HK-2 (cell line): ENCODE measurements at regions not wholly inside any gene's neighbourhood (a gene's known extent, or its start where the extent isn't known, plus 50 kb on each side); places are given as distances from the start of the nearest gene placed in this dataset.

Source experiments
- DNase-seq: peaks from one replicate; pipeline ENCODE4 v3.0.0-alpha.2; 2018; ENCODE audit not compliant: unreplicated experiment

DNA sequence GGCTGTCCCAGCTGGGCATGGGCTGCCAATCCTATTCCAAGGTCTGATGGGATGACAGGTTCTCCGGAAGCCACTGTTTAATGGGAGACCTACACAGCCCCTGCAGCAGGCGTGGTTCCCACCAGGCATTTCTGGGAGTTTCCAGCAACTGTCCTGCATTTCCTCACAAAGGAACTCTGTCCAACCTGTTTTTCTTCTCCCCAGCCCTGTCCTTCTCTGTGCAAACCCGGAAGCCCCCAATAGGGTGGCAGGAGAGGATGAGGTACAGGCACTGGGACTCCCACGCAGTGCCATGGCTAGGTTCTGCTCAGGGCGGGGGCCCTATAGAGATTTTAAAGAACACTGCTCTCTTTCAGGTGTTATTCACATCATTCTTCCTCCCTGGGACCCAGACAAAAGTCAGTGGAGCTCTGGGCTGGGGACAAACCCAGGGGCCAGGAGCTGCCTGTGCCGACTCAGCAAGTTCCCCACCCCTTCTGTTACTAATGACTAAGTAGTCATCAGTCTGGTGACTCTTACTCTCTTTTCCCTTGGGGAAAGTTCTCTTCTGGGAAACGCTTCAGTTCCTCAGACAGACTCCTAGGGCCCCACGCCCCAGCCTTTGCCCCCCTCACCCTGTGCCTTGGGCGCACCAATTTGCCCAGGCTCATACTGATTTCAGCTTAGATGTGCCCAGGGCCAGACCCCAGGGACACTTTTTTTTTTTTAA is 97.7 kb downstream of the CD47 start:
- peak; percentile 56 for DNase-seq

DNA sequence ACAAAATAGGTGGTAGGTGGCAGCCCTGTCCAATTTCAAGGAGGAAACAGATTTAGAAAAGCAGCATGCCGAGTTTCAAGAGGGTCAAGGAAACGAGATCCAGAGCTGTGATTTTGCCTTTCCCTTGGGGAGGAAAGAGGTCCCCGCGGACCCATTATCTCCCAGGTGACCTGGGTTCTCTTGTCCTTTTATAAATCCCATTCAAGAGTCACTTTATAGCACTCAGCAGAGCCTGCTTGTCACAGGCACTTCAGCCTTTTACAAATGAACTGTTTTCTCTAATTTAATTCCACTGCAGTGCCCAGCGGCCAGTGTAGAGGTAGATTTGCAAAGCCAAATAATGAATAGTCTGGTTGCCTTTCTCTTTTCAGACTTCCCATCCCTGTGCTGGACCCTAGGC is 99.9 kb downstream of the CD47 start:
- no peak for DNase-seq

DNA sequence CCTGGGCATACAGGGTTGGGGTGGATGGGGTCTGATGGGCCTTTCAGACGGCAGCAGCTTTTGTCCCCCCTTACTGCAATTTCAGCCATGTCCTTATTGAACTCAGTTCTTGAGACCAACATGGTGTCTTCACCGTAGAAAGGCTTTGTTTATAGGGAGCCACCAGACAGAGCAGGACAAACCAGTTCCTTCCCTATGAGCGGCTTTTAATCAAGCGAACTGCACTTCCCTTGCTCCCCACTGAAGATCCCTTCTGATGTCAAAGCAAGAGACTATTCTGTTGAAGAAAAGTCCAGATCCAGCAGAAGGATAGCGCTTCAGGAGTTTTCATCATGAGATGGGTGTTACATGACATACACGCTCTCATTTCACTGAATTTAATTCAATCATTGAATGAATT is 100.4 kb downstream of the CD47 start:
- DNase-seq: no peak

DNA sequence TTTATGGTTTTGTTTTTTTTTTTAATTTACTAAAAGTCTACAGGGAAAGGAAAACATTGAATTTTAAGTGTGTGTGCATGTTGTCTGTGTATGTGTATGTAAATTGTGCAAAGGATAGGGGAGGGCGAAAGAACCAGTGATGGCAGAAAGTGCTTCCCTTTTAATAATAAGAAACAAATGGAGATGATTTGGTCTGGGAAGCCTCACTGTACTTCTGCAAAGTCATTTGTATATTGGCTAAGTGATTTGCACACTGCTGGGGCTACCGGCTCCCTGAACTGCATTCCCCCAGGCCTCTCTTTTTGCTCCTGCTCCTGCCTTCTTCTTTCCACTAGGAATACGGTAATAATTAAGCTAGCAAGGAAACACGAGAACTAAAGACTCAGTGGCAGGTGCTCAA is 101.2 kb downstream of the CD47 start:
- DNase-seq: no peak

DNA sequence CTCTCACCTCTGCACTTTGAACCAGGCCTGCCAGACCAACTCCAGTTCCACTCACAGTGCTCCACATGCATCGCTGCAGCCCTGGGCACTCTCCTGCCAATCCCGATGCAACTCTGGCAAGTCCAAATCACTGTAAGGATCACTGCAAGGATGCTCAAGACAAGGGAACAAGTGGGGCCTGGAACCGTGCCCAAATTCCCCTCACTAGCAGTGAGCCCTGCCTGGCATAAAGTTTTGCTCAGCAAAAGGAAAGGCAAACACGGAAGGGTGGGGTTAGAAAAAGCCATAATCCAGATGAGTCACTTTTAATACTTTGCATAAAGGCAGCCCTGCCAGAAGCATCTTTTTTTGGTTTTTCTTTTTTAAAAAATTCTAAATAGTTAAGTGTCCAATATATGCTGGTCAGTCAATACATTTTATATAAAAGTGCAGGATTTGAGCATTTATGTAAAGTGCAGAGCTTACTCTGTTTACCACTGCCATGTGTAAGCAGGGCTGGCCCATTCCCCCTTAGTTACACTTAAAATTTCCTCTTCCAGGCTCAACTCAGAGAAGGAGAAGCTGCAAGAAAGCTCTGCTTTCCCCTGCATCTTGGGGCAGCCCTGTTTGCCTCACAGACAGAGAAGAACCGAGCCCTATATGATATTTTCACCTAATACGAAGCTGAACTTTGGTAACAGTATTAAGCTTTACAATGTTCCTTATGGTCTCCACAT is 102.2 kb downstream of the CD47 start:
- peak; percentile 30 for DNase-seq

DNA sequence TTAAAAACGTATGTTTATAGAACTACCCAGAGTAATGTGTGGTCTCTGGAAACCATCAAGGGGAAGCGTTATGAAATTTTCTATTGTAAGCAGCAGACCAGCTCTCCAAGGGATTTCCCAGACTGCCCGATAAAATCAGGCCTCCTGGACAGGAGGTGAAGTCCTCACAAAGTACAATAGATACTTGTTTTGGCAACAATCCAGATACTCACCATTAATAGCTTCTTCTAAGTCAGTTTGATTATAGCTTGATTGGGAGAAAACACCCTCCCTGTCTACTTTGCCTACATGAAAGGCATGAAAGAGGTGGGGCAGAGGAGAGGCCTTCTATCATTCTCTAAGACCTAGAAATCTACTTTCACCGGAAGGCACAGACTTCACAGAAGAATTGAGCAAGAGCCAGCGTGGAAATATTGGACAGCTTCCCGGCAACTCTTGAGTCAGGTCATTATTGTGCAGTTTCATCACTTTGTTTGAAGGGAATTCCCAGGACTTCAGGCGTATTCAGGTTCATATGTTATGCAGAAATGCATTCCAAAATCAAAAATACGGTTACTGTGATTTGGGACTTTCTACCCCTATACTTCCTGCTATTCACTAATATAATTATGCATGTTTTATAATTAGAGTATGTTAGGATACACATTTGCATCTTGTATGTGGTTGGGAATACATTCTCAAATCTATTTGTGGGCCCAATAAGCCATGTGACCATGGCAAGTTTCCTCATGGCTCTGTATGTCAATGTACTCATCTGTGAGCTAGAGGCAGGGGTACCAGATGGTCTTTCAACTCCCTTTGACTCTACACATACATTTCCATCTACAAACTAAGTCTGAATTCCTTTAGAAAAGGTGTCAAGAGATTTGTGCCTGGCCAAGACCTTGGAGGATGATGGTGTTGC is 103.5 kb downstream of the CD47 start:
- DNase-seq: peak; percentile 63

DNA sequence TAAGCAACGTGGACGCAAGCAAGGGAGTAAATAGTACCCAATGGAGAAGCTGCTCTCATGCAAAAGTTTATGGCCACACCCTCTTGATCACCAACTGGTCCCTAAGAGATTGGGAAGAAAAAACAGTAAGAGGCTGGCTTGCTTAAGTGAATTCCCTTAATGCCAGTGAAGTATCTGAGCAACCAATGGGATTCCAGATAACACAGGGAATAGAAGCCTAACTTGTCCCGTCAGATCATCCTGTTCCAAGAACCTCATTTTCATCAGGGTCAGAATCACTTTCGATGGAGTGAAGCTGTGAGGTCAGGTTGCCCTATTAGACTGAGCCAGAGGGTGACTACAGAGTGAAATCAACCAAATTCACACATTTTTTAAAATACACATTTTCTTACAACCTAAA is 104.3 kb downstream of the CD47 start:
- DNase-seq: no peak

DNA sequence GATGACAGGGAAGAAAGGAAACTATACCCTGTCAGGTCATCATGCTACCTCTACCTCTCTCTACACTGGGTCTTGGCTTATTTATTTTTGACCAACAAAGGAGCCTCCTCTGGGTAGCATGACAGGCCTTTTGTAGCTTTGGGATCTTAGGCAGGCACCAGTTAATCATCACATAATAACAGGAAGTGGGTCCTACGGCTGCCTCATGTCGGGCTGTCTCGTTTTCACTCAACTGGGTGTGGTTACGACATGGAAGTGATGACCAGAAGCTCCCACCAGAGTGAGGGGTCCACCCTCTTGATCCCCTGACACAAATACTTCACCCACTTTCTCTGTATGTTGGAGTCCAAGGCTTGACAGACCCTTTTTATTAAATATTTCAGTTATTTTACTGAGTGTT is 105.3 kb downstream of the CD47 start:
- no peak for DNase-seq

DNA sequence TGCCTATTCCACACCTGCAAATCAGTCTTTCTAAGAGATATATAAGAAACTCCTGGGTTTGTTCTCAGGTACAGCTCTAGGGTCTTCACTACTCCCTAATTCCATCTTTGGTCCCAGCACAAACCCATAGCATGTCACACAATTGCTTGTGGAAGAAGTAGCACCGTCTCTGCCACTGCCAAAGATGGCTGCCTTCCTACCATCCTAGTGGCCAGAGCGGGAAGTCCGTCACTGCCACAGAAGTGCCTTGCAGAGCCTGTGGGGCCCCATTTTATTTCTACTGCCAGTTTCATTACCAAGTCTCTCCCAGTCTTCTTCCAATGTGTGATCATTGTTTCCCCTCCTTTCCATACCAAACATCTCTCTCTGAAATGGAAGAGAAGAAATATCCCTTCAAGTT is 107.6 kb downstream of the CD47 start:
- no peak for DNase-seq

DNA sequence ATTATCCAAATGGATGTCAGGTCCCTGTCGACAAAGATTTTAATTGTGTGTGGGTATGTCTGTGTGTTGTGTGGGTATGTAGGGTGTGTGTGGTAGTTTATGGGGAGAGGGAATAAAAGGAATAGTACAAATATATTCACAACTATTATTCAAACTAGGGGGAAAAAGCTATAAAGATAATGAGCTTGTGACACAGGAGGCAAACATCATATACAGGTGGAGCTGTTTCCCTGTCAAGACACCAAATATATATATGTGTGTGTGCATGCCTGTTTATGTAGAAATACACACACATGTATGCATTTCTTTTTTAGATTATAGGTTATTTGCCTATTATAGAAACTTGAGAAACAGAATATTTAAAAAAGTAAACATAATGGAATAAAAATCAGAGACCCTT is 108.7 kb downstream of the CD47 start:
- DNase-seq: no peak

DNA sequence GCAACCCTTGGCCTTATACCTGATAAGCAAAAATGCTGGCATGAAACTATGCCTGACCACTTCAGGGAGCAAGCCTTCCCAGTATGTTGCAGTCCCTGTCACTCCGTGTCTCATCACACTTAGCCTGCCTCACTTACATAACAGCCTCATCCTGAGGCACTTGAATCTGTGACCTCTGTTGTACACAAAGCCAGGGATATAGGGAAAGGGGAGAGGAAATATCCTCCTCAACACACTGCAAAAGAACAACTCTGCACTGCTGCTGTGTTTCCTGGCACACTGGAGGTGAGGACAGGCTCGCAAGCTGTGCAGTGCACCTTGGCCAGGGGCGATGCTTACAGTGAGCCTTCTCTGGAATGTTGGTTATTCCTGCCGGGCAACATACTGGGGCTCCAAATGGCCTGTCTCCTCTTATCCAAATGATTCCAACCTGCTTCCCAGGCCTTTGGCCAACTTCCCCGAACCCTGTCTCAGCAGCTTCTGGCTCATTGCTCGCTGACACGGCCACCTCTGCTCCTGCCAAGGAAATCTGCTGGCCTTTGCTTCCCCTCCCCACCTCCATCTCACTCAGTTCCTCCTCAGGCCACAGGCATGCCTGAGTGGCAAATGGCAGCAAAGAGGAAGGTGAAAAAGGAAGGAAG is 109.2 kb downstream of the CD47 start:
- no peak for DNase-seq

DNA sequence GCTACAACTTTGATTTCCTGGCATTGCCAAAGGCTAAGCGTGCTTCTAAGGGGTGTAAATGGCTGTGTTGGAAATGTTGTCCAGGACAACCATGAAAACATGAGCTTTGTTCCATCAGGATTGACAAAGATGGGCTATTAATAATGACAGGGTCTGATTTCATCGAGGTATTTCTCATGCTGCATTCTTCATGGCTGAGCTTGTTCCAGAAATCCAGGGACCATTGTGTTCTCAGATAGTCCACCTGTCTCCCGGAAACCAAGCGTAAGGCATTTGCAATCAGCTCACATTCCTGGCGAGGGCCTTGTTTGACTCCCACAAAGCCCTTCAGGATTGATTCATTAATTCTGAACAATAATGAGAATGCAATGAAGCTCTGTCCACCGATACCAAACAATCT is 111.3 kb downstream of the CD47 start:
- no peak for DNase-seq

DNA sequence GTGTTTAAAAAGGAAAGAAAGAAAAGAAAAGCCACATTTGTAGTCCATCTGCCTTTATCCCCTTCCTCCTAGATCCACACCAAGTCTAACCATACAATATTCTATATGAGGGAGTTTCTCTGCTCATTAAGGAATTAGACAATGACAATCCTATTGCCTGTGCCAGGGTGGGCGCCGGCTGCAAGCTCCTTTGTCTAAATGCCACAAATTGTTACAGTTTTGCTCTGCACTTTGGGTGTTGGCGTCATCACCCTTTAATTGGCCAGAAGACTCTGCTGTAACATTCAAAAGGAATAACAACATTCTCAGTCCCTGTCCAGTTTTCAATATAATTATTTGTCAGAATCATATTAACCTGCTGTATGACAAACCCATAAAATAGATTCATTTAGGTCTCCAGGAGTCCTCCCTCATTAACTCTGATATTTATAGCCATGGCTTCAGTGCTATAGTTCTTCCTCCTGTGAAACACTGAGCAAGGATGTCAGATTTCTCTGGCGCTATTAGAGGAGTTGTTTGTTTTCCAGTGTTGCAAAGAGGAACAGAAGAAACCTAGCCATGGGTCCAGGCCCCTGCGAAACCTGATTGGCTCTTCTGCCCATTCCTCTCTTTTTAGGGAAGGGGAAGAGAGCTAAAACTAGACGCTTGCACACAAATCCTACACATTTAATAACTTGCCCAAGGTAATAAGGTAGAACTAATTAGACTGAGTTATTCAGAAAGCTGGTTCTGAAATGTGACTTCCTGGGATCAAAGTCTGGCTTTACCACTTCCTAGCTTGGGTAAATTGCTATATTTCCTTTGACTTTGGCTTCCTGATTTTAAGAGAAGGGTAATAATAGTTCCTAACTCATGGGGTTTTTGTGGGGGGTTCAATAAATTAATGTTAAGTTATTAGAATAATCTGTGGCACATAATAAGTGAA is 112.4 kb downstream of the CD47 start:
- DNase-seq: no peak

DNA sequence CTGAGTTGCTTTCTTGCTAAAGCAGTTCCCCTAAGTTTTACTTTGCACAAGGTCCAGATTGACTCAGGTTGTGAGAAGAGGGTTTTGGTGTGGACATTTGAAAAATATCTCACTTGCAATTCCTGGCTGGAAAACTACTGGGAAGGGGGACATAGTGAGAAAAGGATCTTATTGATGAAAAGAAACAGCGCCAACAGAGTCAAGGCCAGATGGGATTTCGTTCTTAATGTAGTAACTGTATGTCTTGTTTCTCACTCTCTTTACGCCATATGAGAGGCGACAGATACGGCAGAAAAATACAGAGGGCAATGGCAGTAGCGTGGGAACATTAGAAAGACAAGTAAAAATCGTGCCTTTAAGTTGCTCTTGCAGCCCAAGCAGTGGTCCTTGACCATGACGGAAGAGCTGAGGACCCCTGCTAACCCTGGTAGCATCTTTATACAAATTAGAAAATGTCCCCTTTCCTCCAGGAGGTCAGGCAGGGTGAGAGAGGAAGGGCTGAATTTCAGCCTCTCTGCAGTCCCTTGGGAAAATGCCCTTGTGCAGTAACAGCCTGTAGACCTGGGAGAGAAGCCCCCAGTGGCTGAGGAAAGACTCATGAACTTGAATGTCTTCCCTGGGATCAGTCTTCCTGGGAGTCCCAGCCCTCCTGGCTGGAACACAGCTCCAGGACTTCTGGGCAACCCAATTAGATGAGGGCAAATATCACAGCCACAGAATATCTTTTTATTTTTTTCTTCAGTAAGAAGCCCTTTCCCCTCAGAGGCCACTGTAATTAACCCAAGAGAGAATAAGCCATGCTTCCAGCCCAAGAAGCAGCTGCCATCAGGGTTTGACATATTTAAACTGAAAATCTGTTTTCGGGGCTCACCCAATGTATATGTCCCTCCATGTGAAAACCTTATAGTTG is 113.4 kb downstream of the CD47 start:
- DNase-seq: no peak

DNA sequence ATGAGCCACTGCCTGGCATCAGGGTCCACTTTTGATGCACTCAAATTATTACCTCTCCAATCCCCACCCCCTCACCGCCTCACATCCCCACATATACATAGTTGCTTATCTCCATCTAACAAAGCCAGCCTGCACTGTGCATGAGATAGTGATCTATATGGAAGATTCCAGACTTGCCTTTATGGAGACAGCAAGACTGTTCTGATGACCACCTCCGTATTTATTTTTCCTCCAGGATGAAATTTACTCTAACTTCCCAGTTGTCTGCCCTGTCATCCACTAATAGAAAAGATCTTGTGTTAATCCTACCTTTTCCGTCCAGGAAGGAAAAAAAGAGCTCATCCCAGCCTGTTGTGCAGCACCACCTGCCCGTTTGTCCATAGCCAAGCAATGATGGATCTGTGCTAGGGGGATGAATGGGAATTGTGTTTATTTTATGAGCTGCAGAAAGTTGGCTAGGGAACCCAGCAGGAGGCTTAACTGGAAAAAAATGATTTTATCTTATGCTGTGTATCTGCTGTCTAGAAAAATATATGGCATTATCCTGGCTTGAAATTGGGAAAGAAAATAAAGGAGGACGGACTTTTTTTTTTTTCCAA is 114.5 kb downstream of the CD47 start:
- DNase-seq: no peak

DNA sequence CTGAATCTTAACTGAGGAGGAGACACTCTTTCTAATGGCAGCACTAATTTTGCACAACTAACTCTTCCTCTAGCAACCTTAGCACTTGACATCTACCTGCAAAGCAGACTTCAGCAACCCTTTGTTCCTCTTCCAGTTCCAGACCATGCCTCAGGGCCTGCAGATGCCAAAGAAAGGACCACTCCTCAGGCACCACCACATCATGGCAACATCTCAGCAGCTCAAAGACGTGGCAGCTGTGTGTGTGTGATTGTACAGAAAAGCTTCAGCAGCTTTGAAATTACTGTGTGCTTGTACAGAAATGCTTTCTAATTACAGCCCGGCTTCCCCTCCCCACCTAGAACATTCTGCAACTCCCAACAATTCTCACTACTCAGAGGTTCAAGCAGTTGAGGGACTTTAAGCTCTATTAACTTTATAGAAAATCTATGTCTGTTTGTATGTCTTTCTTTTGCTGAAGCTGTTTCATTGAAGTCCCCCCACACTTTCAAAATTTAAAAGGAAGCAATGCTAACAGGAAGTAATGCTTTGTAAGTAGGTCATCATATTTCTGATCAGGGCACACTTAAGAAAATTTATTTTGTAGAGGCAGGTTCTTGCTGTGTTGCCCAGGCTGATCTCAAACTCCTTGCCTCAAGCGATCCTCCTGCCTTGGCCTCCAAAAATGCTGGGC is 115.2 kb downstream of the CD47 start:
- no peak for DNase-seq

DNA sequence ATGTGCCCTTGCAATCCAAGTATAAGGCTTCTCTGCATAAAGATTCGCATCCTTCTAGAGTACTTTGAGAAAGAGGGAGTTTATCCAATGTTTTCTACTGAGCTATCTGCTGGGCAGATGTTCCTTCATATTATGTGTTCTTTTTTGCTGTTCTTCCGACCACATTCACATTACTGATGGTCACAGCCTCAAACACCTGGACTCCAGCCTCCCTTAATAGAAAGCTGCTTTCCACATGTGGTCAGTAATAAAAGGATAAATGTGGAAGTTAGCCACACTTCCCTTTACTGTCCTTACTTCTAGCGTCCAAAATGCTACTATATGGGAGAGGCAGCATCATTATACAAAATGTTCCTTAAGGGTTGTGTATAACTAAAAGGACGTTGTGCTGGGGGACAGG is 116.9 kb downstream of the CD47 start:
- DNase-seq: no peak

DNA sequence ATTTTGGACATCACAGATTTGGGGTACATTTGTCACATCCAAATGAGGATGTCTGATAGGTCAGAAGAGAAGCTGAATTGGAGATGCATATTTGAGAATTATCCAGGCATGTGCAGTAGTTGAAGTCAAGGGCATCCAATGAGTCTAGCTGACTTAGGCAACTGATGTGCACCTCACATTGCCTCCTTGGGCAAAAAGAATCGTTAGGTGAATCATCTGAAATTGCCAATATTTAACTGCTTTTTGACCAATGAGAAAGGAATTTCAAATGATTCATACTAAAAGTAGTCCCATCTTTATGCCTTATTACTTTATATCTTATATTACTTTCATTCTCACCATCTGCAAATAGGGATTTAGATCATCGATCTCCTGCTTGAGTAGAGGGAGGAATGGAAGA is 117.7 kb downstream of the CD47 start:
- no peak for DNase-seq

DNA sequence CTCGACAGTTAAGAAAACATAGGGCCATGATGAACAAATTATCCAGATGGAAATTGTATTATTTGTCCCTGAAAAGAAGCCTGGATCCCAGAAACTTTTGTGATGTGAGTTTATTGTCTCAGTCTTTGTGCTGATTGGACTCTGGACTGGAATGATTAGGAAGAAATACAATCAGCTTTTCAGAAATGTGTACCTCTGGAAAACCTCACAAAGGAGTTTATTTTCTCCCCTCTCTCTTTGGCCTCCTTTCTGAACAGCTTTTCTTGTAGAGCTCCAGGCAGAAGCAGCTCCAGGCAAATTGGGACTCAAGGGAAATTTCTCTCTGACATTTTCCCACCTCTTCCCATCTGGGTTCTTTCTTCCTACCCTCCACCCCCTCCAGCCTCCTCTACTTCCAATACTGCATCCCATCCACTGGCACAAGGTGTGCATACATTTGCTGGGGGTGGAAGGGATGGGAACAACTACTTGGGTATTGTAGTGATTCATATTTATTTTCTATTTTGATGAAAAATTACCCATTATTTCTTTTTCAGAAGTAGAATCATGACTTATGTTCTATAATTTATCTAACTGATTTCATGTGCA is 119.7 kb downstream of the CD47 start:
- DNase-seq: no peak
